GM21825 (cell line): ENCODE measurements at regions not wholly inside any gene's neighbourhood (a gene's known extent, or its start where the extent isn't known, plus 50 kb on each side); places are given as distances from the start of the nearest gene placed in this dataset.
"Not testable (repeated sequence)": the region's sequence is repeated elsewhere in the genome, so short reads cannot be mapped to it uniquely, and the experiment has no call there.

Experiments
- ATAC-seq: cut with Tn5 transposase; IDR thresholded peaks from one replicate; pipeline ENCODE4 v1.9.1; 2021; ENCODE audit warnings: mild to moderate bottlenecking, moderate library complexity; ENCODE audit not compliant: unreplicated experiment

DNA sequence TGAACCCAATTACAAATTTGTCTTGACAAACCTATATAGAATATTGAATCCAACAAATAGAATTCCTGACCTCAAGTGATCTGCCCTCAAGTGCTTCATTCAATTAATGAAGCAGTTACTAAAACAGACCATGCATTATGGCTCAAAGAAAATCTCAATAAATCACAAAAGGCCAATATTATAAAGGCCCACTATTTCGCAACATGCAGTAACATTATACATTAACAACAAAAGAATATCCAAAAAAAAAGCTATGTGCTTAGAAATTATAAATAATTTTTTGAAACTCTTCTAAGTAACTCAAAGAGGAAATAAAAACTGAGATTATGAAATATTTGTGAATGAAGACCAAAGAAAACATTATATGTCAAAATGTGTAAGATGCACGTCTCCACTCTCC is 177.7 kb downstream of the ZNF674 start:
- no peak for ATAC-seq

DNA sequence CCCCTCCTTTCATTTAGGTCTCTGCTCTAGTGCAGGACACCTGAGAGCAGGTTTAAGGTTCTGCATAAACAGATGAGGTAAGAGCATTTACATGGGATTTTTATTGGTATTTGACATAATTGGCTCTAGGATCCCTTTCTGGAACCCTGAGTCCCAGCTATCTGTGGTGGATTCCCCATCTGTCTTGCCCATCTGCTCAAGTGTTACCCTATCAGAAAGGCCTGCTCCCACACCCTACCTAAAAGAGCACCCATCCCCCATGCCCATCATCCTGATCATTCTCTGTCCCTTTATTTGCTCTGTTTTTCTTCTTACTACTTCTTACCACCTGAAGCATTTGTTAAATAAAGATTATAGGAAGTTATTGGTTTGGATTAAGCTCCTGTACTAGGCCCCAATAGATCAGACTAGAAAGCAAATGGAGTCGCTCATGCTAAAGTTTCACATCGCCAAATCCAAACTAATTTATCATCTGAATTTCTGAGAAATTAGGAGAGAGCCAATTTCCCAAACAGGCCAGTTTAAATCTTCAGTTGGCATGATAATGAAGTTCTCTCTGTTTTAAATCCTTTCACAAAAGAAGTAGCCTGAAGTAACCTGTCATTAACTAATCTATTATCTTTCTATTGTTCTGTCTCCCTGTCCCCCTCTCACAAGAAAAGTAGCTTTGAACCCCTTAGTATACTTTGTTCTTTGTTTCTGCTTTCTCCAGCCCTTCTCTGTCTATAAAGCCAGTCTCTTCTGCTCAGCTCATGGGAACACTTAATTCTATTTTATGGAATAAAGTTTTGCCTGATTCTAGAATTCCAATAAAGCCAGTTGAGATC is 178.6 kb downstream of the ZNF674 start:
- no peak for ATAC-seq

DNA sequence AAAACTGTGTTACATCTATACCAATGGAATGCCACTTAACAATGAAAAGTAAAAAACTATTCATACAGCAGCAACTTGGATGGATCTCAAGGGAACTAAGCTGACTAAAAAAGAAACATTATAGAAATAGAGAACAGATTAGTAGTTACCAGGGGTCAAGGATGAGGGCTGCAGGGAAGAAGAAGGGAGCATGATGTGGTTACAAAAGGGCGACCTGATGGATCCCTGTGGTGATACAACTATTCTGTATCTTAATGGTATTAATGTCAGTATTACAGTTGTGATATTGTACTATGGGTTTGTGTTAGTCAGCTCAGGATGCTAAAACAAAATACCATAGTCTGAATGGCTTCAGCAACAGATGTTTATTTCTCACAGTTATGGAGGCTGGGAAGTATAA is 190.7 kb downstream of the ZNF674 start:
- no peak for ATAC-seq

DNA sequence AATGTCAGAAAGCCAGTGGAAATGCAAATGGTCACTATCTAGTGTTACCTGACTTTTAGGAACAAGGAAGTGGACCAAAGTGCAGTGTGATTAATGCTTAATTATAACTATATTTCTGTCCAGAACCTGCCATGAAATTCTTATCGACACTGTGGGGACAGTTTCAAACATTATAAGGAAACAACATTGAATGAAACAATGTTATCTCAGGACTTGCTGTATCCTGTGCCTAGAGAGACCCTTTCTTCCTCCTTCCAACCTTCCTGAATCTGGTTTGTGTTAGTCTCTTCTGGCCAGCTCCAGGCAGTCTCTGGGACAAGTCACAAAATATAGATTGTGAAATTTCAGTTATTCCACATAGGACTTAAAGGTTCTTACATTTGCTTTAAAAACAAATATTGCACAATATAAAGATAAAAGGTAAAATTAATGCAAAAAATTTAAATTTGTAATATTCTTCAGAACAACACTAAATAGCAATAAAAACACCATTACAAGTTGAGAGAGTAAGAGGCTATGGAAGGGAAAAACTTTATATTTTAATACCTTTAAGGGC is 203.4 kb downstream of the ZNF674 start:
- ATAC-seq: no peak

DNA sequence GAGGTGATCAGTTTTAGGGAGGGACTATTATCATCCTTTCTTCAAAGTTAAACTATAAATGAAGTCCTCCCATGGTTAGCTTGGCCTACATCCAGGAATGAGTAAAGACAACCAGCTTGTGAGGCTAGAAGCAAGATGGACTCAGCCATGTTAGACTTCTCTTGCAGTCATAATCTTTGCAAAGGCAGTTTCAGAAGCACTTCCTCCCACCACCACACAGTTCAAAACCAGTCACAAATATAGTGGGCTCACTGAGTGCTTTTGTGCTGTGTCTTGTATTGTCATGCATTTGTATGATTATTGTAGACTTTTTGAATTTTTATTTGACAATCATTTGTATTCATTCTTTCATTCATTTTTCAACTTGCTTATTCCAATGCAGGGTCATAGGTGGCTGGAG is 204.5 kb downstream of the ZNF674 start:
- no peak for ATAC-seq

DNA sequence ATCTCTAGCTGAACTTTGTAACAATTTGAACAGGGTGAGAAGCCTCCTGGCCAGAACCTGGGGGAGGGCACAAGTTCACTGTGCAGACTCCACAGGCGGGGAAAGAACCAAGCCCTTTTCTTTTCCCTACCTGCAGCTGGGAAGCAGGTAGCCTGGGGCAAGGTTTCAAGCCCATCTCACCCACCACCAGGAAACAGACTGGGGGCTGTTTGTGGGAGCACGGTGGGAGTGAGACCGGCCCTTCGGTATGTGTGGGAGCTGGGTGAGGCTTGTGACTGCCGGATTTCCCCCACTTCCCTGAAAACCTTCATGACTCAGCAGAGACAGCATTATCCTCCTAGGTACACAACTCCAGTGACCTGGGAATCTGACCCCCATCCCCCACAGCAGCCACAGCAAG is 211.7 kb downstream of the ZNF674 start:
- no peak for ATAC-seq

DNA sequence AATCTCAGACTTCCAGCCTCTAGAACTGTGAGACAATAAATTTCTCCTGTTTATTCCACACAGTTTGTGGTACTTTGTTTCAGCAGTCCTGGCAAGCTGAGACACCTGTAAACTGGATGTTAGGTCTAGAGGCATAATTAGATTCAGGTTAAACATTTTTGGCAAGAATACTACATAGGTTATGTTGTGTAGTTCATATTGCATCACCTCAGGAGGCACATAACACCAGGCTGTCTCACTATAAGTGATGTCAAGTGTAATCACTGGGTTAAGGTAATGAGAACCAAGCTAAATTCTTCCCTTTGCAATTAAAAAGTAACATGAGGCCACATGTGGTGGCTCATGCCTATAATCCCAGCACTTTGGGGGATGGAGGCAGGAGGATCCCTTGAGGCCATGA is 214.2 kb downstream of the ZNF674 start:
- ATAC-seq: no peak

DNA sequence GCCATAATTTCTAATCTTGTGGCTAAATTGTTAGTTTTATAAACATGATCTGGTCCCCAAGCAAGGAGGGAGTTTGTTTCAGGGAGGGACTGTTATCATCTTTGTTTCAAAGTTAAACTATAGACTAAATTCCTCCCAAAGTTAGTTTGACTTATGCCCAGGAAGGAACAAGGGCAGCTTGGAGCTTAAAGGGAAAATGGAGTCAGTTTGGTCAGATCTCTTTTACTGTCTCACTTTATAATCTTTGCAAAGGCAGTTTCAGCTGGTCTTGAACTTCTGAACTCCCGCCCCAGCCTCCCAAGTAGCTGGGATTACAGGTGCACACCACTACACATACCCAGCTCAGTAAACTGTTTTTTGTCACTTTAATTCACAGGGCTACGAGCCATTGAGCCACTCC is 214.7 kb downstream of the ZNF674 start:
- no peak for ATAC-seq

DNA sequence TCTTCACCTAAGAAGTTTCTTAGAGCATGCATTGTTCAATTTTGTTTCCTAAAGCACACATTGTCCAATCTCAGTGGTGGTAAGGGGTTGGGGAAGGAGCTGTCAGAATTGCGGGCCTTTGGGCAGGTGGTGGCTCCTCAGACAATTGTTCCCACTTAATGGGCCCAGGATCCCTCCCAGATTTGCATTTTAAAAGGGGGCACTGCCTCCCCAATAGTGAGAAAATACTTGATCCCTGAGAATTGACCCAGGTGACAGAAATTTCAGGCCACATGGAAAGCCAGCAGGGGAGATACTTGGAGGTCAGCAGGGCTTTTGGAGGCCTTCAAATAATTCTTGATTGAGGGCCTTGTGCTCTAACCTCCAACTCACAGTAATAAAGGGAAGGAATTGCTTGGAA is 217.1 kb downstream of the ZNF674 start:
- ATAC-seq: no peak

DNA sequence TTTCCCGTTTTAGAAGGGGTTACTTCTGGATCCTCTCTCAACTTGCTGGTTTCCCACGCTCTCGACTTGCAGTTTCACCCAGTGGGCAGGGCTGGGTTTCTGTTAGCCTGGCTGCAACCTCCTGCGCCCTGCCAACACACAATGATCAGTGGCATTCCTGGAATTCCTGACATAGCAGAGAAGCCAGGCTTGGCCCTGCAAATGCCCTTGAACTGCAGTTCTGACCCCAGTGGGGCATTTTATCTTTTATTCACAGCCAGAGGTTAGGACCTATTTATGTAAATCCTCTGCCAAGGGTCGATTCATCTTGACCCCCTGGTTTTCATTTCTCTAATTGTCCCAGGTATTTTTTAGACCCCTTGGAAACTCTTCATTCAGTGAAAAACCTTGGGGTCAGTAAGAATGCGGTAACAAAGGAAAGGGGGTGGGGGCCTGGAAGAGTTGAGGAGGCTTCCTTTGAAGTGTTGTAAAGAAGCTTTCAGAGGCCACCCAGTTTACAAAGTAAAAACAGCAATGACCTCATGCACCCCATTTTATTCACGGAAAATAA is 217.6 kb downstream of the ZNF674 start:
- no peak for ATAC-seq

DNA sequence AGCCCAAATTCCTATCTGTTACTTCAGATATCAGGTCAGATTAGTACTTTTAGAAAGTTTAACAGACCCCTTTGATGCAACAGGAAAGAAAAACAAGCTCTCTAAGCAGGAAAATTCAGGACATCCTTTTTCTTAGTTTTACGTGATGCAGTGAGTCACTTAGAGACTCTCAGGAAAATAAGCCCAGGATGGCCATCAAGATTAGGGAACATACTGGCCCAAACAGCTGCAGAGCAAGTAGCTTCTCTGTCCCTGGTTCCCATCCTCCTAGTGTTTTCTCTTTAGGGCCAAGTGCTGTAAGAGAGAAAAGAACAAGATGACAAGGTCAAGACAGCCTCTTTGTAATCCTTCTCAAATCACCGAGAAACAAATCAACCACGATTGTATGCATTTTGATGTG is 219.1 kb downstream of the ZNF674 start:
- no peak for ATAC-seq

DNA sequence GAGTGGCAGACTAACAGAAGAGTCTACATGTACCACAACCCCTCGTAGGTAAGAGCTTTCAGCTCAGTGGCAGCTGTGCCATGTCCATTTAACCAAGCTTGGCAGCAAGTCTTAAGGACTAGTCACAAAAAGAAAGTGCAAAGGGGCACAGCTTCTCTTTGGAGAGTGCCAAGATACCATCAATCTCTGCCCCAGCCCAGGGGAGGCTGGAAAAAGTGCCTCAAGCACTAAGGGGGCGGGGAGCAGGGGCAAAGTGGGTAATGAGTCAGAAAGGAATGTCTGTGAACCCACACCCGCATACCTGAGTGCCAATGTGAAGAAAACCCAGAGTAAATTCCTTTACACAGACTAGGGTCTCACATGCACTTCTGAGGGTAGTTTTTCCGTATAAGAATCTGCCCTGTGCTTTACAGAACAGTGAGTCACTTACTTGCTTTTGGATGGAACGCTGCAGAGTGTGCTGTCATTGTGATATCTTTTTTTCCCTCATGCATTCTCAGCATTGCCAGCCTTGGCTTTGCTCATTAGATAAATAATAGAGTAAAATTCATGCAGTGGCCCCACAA is 219.8 kb downstream of the ZNF674 start:
- no peak for ATAC-seq

DNA sequence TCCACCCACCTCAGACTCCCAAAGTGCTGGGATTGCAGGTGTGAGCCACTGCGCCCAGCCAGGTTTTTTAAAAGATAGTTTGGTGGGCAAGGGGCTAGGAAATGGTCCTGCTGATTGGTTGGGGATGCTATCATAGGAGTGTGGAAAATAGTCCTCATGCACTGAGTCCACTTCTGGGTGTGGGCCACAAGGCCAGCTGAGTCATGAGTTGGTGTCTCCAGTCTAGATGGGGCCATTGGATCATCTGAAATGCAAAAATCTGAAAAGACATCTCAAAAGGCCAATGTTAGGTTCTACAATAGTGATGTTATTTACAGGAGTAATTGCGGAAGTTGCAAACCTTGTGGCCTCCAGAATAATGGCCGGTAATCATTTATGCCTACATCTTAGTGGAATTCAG is 221.1 kb downstream of the ZNF674 start:
- ATAC-seq: no peak

DNA sequence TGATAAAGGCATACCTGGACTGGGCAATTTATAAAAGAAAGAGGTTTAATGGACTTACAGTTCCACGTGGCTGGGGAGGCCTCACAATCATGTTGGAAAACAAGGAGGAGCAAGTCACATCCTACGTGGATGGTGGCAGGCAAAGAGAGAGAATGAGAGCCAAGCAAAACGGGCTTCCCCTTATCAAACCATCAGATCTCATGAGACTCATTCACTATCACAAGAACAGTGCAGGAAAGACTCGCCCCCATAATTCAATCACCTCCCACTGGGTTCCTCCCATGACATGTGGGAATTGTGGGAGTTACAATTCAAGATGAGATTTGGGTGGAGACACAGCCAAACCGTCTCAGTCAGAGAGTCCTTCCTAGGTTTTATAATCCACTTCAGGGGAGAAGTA is 222.3 kb downstream of the ZNF674 start:
- ATAC-seq: not testable (repeated sequence)

DNA sequence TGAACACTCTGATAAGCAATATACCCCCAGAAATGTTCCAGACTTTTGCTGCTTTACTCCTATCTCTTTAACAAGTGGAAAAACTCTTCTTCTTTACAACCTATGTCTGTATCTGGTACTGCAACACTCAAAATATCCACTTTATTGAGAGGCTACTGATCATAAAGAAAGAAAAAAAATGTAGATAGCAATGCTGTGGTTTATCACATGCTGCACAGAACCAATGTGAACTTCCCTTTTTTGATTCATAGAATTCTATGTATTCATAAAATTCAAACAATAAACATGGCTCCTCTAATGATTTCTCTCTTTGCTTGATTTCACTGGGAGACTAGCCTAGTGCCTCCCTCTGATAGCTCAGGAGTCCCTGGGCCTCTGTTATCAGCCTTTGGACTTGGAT is 223.5 kb downstream of the ZNF674 start:
- ATAC-seq: no peak

DNA sequence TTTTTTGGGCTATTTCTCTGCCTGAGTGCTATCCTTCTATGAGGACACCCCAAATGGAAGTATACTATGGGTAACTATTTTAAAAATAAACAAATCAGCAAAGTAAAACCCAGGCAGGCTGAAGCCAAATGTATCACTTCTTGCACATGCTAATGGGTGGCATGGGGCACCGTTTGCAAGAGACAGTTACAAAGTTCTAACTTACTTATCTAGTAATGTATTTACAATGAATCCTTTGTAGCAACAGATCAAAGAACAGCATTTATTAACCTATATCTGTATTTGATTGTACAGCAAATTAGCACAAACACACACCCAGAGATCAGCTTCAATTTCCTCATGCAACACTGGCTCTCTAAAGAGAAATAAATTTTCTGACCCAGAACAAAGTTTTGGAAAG is 225.5 kb downstream of the ZNF674 start:
- no peak for ATAC-seq

DNA sequence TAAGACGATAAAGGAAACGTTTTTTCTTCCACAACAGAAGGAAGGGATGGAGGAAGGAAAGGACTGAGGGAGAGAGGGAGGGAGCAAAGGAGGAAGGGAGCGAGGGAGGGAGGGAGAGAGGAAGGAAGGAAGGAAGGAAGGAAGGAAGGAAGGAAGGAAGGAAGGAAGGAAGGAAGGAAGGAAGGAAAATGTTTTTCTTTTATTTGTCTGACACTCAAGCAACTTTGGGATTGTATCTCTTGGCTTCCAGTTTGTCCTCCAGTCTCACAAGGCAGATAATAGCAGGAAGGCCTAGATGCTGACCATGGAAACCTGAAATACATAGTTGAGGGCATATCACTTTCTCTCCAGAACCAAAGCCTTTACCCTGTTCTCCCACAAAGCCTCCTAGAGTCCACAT is 226.7 kb downstream of the ZNF674 start:
- ATAC-seq: no peak

DNA sequence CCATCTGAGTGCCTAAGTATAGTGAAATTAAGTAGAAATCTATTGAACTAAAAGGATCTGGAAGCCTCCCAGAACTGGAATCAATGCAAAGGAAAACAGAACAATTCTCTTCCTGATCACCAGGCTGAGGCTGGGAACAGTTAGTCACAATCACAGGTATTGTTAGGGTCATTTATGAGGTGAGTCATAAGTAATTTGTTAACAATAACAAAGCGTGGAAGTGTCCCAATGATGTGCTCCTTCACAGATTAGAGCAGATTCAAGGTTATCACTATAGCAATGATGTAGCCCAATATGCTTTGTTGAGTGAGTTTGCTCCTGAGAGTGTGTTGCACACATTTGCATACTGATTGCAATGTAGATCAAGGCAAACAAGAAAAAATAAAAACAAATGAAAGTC is 228.1 kb downstream of the ZNF674 start:
- no peak for ATAC-seq

DNA sequence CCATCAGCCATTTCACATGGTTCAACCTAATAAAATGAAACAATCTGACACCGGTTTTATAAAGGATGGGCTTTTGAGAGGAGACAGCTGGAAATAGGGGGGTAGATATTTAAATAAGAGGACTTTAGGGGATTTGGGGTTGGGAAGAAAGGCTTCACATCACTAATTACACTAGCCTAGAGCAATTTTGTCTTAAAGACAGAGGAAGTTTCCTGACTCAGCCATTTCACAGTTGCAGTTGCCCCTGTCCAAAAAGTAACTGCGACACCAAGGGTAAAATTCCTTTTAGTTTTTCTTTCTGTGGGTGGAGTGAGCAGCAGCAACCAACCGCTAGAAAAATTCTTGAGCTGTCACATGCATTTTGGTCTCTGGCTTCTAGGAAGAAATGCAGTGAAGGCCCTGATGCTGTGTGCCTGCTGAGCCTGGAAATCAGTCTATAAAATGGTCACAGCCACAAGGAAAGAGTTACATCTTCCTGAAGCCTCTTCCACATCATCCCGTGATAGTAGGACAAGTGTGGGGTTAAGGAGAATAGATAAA is 233.6 kb downstream of the ZNF674 start:
- ATAC-seq: no peak

DNA sequence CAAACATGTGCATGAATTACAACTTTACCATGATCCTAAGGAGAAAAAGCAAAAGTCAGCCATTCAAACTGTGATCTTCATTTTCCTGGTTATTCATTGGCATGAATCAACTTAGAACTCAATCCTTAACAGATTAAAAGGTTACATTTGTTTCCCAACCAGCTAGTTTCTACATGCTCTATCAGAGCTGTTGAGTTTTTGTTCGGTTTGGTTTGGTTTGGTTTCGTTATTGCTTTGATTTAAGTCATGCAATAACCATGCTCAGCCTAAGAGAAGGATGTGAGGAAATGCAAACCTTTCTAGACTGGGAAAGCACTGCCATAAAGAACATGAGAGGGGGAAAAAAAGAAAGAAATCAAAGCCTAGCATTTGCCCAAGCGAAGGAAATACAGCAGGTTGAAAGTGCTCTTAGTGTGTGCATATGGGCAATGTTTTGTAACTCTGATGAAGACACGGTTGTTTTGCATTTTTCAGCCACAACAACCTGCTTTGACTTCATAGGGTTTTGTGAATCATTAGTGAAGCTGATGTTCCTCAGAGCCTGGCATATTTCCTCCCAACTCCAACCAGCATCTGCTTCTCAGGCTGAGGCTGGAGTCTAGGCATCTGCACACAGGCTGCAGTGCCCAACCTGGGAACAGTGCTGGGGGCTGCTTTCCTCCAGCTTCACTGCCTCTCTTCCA is 234.3 kb downstream of the ZNF674 start:
- ATAC-seq: peak; percentile 61

DNA sequence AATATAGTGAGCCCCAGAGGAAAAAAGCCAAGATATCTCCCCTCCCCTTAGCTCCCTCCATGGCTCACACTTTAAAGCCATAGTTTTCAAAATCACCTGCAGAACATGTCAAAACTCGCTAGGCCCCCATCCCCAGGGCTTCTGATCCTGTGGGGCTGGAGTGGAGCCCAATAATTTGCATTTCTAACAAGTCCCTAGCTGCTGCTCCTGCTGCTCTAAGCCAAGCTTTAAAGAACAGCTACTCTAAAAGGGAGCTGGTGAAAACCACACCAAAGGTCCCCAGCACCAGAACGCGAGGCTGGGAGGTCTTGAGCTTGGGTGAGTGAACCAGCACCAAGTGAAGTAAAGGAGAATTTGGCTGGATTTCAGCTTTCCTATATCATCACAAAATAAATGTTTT is 237.1 kb downstream of the ZNF674 start:
- no peak for ATAC-seq
